ENCODE measurements at regions not wholly inside any gene's neighbourhood (a gene's known extent, or its start where the extent isn't known, plus 50 kb on each side); places are given as distances from the start of the nearest gene placed in this dataset.

- TF ChIP-seq CTCF (IDR thresholded peaks at IDR 0.05) (no peak), POLR2A (IDR thresholded peaks at IDR 0.05) (no peak)
These were observed 437.9 kb upstream of the BOD1L1 start for GRCh38 chr4:14065406-14065805.

Data from adrenal gland (tissue), 5 donors.